ENCODE measurements at regions not wholly inside any gene's neighbourhood (a gene's known extent, or its start where the extent isn't known, plus 50 kb on each side); places are given as distances from the start of the nearest gene placed in this dataset.
"Not testable (repeated sequence)": the region's sequence is repeated elsewhere in the genome, so short reads cannot be mapped to it uniquely, and the experiment has no call there.

- DNase-seq (ENCODE audit: low spot score) = no peak
These were observed 129.1 kb upstream of the OLIG3 start for GRCh38 chr6:137623293-137623692.

DNA sequence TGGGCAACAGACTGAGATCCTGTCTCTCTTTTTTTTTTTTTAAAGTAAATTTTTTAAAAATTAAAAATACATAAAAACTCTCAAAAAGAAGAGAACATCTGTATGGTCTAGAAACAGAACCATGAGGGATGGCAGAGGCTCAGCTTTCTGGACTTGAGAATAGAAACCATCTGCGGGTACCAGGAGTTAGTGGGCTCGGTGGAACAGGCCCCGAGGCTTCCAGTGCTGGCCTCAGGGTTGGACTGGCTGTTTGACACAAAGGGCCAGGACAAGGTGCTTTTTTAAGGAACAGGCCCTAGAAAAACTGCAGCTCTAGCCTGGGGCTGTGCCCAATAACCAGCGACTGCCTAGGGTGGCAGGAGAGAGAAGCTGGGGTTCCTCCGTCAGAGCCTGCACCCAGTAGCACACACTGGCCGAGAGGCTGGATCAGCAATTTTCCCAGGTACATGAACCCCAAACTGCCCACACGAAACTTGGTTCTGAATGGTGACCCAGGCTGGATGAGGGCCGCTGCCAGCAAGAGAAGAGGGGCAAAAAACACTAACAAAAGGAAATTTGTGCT is 131.0 kb upstream of the OLIG3 start:
- no peak for DNase-seq (ENCODE audit: low spot score)

DNA sequence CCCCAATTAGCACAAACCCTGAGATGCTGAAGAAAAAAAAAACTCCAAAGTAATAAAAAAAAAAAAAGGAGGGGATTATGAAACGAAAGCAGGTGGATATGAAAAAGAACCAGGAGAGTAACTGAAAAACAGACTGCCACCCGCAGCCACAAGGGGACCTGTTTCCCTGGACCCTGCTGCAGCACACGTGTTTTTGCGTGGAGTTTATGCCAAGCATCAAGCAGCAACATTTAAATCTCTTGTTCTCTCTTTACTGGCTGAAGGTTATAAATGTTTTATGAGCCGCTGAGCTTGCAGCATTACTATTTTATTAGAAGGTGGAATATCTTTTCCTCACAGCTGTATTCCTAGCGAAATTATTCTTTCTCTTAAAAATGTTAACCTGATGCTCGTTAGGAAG is 131.6 kb upstream of the OLIG3 start:
- DNase-seq (ENCODE audit: low spot score) = no peak

DNA sequence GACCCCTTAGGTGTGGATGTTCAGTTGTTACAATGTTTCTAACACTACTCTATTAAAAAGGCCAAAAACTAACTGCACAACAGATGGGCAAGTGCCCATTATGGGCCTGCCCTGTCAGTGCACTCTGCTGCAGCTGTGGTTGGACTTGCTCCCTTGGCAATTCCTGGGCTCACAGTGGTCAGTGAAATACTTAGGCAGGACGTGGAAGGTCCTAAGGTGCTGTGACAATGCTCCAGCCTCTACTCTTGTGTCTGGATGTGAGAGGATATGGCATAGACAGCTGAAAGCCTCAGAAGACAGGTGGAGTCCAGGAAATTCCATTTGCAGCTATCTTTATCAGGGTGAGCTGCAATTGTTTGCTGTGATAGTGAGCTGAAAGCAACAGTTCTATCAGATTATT is 136.5 kb upstream of the OLIG3 start:
- DNase-seq (ENCODE audit: low spot score) = no peak

DNA sequence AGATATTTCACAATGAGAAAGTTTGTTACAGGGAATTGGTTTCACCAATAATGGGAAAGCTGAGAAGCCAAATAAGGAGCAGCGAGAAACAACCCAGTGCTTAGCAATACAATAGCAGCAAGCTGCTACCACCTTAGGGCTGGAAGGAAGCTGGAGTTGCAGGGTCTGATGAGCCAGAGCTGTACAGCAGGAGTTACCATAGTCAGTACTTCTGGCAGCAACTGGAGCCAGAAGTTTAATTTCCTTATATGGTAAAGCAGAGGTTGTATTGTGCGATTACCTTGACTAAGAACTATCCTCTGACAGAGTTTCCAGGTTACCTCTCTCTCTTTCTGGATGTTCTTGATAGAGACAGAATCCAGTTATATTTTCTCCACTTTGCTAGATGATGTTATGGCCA is 137.1 kb upstream of the OLIG3 start:
- DNase-seq (ENCODE audit: low spot score) = peak; percentile 67

GRCh38 chr6:137634177-137634576 is 140.0 kb upstream of the OLIG3 start:
- DNase-seq (ENCODE audit: low spot score) = peak; percentile 83

DNA sequence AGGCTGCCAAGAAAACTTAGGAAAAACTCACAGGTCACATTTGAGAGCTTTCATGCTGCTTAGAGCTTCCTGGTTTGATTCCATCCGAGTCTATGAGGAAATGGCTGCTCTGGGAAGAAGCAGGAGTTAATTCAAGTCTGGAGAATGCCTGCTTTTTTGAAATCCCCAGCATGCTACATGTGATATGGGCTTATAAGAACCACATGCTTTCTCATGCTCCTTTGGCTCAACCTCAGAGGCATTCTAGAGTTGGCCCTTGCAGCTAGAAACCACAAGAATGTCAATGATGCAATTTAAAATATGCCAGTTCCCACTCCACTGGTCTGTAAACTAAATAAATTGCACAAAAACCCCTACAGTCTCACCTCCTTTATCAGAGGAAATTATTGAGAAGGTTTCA is 142.9 kb upstream of the OLIG3 start:
- DNase-seq (ENCODE audit: low spot score) = peak; percentile 97

- DNase-seq (ENCODE audit: low spot score) = no peak
These were observed 144.9 kb upstream of the OLIG3 start for GRCh38 chr6:137638926-137639706.

DNA sequence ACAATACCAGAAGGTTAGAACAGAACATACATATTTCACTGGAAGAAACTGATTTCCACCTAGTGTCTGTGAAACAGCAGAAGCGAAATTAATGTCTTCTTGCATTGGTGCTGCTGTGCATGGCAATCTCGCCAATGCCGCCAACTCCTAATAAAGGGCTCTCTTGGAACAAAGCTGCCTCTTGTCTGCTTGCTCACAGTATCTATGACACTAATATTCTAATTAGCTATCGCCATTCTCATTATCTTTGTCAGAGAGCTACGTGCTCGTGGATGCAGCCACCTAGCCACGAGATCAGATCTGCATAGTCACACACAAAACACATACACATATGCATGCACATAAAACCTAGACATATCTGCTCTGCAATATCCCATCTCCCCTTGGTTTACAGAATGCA is 145.9 kb upstream of the OLIG3 start:
- no peak for DNase-seq (ENCODE audit: low spot score)

GRCh38 chr6:137641474-137642077 is 147.4 kb upstream of the OLIG3 start:
- DNase-seq (ENCODE audit: low spot score) = peak; percentile 78

DNA sequence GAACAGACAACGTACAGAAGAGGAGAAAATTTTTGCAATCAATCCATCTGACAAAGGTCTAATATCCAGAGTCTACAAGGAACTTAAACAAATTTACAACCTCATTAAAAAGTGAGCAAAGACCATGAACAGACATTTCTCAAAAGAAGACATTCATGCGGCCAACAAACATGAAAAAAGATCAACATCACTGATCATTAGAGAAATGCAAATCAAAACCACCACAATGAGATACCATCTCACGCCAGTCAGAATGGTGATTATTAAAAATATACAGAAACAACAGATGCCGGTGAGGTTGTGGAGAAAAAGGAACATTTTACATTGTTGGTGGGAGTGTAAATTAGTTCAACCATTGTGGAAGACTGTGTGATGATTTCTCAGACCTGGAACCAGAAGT is 149.0 kb upstream of the OLIG3 start:
- DNase-seq (ENCODE audit: low spot score) = not testable (repeated sequence)

DNA sequence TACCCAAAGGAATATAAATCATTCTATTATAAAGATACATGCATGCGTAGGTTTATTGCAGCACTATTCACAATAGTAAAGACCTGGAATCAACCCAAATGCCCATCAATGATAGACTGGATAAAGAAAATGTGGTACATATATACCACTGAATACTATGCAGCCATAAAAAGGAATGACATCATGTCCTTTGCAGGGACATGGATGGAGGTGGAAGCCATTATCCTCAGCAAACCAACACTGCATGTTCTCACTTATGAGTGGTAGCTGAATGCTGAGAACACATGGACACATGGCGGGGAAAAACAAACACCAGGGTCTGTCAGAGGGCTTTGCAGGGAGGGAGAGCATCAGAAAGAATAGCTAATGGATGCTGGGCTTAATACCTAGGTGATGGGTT is 149.4 kb upstream of the OLIG3 start:
- not testable (repeated sequence) for DNase-seq (ENCODE audit: low spot score)

DNA sequence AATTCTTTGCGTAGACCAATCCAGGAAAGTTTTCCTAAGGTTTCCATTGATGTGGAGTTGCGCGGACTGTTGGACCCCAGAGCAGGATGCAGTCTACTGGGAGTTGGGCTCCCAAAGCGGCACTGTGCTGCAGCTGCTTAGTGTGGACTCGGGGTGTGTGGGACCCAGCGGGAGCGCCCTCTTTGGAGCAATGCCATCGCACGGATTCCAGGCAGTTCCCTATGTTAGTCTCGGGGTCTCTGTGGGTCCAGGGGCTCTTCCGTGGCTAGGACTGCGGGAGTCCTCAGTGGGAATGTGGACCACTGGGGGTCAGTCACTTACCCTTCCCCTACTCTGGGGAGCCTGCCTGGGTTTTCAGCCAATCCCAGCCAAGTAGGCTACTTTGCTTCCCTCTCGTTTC is 151.7 kb upstream of the OLIG3 start:
- DNase-seq (ENCODE audit: low spot score) = no peak

DNA sequence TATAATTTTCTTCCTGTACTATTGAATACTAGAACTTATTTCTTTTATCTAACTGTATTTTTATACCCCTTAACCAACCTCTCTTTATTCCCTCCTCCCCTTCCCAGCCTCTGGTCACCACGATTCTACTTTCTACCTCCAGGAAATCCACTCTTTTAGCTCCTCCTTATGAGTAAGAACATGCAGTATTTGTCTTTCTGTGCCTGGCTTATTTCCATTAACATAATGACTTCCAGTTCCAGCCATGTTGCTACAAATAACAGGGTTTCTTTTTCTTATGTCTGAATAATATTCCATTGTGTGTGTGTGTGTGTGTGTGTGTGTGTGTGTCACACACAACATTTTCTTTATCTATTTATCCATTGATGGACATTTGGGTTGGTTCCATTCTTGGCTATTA is 152.3 kb upstream of the OLIG3 start:
- DNase-seq (ENCODE audit: low spot score) = no peak

- DNase-seq (ENCODE audit: low spot score) = peak; percentile 46
These were observed 153.7 kb upstream of the OLIG3 start for GRCh38 chr6:137647762-137648447.

GRCh38 chr6:137650720-137651119 is 156.5 kb upstream of the OLIG3 start:
- no peak for DNase-seq (ENCODE audit: low spot score)

DNA sequence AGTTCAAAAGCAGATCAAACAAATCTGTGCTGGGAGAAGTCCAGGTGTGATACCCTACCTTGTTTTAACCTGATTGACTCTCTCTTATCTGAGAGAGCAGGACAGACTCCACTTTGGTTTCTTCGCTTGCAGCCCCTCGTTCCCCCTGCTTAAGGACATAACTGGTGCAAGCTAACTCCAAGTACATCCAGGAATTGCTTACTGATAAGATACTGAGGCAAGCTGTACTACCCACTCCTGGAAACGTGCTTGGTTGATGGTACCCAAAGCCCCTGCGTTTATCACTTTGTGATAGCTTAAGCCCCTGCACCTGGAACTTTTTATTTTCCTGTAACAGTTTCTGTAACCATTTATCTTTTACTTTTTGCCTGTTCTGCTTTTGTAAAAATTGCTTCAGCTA is 157.0 kb upstream of the OLIG3 start:
- DNase-seq (ENCODE audit: low spot score) = no peak

DNA sequence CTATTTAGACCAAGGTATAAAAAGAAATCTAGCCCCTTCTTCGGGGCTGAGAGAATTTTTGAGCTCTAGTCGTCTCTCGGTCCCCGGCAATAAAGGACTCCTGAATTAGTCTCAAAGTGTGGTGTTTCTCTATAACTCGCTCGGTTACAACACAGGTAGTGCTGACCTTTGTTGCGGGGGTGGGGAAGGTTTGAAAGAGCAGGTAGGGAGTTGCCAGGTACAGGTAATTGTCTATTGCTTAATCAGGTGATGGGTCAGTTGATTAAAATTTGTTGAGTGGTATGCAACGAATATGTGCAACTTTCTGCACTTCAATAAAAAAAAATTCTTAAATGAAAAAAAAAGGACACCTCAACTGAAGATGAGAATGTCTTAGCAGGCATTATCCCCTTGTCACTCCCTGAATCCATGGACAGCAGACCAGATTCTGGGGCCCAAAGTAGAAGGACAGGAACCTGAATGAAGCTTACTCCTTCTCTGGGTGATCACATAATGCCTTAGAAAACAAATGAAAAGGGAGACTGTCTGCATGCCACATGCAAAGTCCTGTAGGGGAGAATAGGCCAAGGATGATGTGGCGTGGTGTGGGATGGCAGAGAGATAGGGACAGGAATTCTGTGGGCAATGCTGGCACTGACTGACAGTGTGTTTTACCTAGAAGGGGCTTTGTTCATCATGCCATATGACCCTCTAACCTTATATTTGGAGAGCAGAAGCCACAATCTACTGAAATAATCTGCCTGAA is 157.6 kb upstream of the OLIG3 start:
- DNase-seq (ENCODE audit: low spot score) = no peak

GRCh38 chr6:137652961-137653705 is 158.9 kb upstream of the OLIG3 start:
- DNase-seq (ENCODE audit: low spot score) = no peak

DNA sequence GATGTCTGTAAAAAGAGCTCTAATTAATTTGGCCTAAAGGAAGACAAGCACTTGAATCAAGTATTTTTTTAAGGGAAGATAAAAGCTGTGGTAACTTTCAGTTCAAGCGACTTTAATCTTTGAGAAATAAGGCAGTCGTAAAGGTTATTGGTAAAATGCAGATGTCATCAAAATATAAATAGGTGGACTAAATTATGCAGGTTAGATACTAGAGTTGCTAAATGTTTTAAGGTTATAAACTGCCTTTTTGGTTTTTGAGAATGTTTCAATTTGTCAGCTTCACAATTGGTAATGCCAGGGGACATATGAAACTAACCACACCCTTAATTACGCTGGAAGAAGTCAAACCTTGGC is 159.5 kb upstream of the OLIG3 start:
- no peak for DNase-seq (ENCODE audit: low spot score)

GRCh38 chr6:137654365-137654981 is 160.3 kb upstream of the OLIG3 start:
- no peak for DNase-seq (ENCODE audit: low spot score)

Measured in kidney tubule cell (primary cell).